ENCODE measurements at regions not wholly inside any gene's neighbourhood (a gene's known extent, or its start where the extent isn't known, plus 50 kb on each side); places are given as distances from the start of the nearest gene placed in this dataset.
"Not testable (repeated sequence)": the region's sequence is repeated elsewhere in the genome, so short reads cannot be mapped to it uniquely, and the experiment has no call there.

DNA sequence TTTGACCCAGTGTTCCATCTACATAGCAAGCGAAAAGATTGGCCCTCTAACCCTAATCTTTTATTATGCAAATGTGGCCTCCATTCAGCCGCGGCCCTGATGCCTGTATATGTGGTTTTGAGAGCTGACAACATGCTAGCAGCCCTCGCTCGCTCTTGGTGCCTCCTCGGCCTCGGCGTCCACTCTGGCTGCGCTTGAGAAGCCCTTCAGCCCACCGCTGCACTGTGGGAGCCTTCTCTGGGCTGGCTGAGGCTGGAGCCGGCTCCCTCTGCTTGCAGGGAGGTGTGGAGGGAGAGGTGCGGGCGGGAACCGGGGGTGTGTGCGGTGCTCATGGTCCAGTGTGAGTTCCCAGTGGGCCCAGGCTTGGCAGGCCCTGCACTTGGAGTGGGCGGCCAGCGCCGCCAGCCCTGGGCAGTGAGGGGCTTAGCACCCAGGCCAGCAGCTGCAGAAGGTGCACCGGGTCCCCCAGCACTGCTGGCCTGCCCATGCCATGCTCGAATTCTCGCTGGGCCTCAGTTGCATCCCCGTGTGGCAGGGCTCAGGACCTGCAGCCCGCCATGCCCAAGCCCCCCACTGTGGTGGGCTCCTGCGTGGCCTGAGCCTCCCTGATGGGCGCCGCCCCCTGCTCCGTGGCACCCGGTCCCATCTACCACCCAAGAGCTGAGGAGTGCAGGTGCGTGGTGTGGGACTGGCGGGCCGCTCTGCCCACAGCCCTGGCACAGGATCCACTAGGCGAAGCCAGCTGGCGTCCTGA, 757.5 kb upstream of the CTNND2 start:
- DNase-seq (ENCODE audit: low read depth): no peak
- TF ChIP-seq, protein P1, sequence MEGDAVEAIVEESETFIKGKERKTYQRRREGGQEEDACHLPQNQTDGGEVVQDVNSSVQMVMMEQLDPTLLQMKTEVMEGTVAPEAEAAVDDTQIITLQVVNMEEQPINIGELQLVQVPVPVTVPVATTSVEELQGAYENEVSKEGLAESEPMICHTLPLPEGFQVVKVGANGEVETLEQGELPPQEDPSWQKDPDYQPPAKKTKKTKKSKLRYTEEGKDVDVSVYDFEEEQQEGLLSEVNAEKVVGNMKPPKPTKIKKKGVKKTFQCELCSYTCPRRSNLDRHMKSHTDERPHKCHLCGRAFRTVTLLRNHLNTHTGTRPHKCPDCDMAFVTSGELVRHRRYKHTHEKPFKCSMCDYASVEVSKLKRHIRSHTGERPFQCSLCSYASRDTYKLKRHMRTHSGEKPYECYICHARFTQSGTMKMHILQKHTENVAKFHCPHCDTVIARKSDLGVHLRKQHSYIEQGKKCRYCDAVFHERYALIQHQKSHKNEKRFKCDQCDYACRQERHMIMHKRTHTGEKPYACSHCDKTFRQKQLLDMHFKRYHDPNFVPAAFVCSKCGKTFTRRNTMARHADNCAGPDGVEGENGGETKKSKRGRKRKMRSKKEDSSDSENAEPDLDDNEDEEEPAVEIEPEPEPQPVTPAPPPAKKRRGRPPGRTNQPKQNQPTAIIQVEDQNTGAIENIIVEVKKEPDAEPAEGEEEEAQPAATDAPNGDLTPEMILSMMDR (IDR thresholded peaks at IDR 0.05; ENCODE audit: insufficient read depth, low read depth, low read length, missing control alignments): no peak
- no peak overlapping the region for H3K4me3 ChIP-seq (ENCODE audit: low read depth, low read length)

DNA sequence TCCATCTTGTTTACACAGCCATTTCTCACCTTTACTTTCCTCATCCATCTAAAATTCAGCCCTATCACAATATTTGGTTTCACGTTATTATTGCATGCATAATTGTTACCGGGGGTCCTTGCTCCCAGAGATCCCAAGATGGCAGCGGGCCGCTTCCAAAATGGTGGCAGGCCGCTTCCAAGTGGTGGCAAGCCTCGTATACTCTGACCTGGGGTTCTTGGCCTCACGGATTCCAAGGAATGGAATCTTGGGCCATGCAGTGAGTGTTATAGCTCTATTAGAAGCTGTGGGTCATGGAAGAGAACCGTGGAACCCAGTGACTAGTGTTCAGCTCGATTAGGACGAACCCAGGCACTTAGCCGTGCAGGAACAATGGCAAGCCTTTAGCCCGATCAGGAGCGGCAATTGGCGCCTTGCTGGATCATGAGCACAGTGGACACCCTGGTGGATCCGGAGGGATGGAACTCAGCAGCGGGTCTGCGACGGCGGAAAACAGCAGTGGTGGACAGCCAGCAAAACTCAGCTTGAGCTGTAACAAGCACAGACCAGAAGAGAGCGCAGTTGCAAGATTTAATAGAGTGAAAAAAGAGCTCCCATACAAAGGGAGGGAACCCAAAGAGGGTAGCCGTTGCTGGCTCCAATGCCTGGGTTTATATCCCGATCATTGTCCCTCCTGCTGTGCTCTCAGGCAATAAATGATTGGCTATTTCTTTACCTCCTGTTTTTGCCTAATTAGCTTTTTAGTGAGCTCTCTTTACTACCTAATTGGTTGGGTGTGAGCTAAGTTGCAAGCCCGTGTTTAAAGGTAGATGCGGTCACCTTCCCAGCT, 756.2 kb upstream of the CTNND2 start:
- not testable (repeated sequence) for H3K4me3 ChIP-seq (ENCODE audit: low read depth, low read length); DNase-seq (ENCODE audit: low read depth)

DNA sequence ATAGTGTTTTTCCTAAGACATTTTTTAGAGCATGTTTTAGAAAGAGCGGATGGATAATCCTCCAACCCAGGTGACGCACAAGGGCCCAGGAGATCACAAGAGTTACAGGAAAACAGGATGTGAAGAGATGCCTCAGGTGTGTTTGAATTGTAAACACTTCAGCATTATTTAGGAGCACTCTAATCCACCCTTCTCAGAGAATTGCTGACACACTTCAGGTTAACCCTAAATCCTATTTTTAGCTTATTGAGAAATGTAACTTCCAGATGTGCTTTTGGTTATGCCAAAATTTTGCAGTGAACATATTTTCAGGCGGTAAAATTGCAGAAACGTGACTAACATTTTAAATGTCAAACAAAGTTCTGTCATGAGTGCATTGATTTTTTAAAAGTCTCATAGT, 755.4 kb upstream of the CTNND2 start:
- no peak overlapping the region for H3K4me3 ChIP-seq (ENCODE audit: low read depth, low read length)
- TF ChIP-seq, protein P1 (IDR thresholded peaks at IDR 0.05; ENCODE audit: insufficient read depth, low read depth, low read length, missing control alignments): no peak
- no peak for DNase-seq (ENCODE audit: low read depth)

DNA sequence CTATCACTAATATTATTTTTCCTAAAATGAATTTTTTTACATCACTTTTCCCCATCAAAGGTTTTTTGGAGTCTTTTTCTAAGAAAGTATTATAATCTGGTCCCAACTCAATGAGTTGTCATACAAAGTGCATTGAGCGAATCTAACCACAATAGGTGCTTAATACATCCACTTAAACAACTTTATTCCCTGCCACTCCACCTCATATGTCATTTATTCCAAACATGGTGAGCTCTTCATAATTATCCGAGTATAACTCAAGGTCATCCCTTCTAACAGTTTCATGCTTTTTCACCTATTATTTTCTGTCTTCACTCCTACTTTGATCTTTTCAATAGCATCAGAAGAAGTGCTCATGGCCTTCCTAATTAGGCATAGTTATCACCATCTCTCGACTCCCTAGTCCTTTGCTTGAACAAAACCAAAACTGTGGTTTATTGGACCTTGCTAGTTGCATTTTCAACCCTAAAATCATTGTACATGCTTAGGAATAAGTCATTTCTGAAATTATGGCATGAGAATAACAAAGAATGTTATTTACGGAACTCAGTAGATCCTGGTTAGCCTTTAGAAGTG, 754.7 kb upstream of the CTNND2 start:
- no peak for DNase-seq (ENCODE audit: low read depth)
- no peak overlapping the region for H3K4me3 ChIP-seq (ENCODE audit: low read depth, low read length)
- TF ChIP-seq, protein P1 (IDR thresholded peaks at IDR 0.05; ENCODE audit: insufficient read depth, low read depth, low read length, missing control alignments): no peak

DNA sequence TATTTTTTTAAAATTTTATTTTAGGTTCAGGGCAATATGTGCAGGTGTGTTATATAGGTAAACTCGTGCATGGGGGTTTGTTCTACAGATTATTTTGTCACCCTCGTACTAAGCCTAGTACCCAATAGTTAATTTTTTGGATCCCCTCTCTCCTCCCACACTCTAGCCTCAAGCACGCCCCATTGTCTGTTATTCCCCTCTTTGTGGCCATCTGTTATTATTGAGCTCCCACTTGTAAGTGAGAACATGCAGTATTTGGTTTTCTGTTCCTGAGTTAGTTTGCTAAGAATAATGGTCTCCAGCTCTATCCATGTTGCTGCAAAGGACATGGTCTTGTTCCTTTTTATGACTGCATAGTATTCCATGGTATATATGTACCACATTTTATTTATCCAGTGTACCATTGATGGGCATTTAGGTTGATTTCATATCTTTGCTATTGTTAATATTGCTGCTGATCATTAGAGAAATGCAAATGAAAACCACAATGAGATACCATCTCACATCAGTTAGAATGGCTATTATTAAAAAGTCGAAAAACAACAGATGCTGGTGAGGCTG, 753.7 kb upstream of the CTNND2 start:
- not testable (repeated sequence) for H3K4me3 ChIP-seq (ENCODE audit: low read depth, low read length); DNase-seq (ENCODE audit: low read depth)

DNA sequence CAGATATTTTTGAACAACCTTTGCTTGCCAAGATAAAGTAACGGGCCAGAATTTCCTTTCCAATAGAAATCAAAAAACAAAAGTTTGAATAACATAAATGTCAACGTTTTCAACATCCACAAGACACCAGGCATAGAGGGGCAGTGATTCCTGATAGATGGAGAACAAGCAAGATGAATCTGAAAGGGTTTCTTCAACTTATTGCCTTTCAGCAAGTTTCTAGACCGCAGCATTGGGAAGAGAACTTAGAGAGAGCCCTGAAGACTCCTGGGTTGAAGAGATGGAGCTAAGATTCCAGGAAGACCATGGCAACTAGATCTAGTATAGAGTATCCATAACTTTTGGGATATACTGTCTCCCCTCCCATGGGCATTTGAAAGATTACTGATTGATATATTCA, 751.4 kb upstream of the CTNND2 start:
- H3K4me3 ChIP-seq (ENCODE audit: low read depth, low read length): no peak overlapping the region
- TF ChIP-seq, protein P1 (IDR thresholded peaks at IDR 0.05; ENCODE audit: insufficient read depth, low read depth, low read length, missing control alignments): no peak
- no peak for DNase-seq (ENCODE audit: low read depth)

DNA sequence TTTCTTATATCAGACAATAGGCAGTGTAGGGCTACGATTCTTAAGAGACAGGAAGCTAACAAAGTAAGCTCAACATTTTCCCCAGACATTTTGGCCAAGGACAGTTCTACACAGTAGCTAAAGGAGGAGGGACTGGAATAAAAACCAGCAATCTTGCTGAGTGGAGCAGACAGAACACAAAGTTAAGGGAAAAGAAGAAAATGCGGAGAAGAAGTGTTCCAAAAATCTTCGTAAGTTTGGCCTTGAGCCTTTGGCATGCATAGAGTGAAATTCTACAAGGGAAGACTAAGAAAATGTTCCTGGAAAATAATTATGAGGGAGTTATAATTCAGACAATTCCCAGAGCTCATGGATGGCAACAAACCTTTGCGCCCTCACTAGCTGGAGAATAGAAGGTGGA, 748.0 kb upstream of the CTNND2 start:
- DNase-seq (ENCODE audit: low read depth): no peak
- no peak overlapping the region for H3K4me3 ChIP-seq (ENCODE audit: low read depth, low read length)
- TF ChIP-seq, protein P1 (IDR thresholded peaks at IDR 0.05; ENCODE audit: insufficient read depth, low read depth, low read length, missing control alignments): no peak

Measured in GM12865 (cell line).